HepG2 (cell line): ENCODE measurements at regions not wholly inside any gene's neighbourhood (a gene's known extent, or its start where the extent isn't known, plus 50 kb on each side); places are given as distances from the start of the nearest gene placed in this dataset.

Source experiments
- NR2F6 ChIP-seq, 2 experiments: IDR thresholded peaks; 2 replicates each; pipeline ENCODE4 v1.6.1; 2016; ENCODE audit warnings: antibody characterized with exemption in 1 of 2, mild to moderate bottlenecking in 1 of 2
- PITX1 ChIP-seq: sonication (generic); formaldehyde crosslinking; IDR thresholded peaks from 2 replicates; pipeline ENCODE4 v1.5.1; 2020; ENCODE audit warnings: mild to moderate bottlenecking, missing genetic modification reagents
- POLR2AphosphoS2 ChIP-seq: IDR thresholded peaks from 2 replicates; pipeline ENCODE4 v1.6.1; 2011; ENCODE audit warnings: low read depth, low read length, improper control_type of control experiment
- POLR2AphosphoS5 ChIP-seq: IDR thresholded peaks from 2 replicates; pipeline ENCODE4 v1.6.1; 2012; ENCODE audit warnings: low read depth, low read length
- RFX5 ChIP-seq: IDR thresholded peaks from 2 replicates; pipeline ENCODE4 v1.6.1; 2011; ENCODE audit warnings: low read depth, low read length, improper control_type of control experiment
- TCF7 ChIP-seq: sonication (generic); IDR thresholded peaks from 2 replicates; pipeline ENCODE4 v1.6.1; 2016; ENCODE audit warnings: antibody characterized with exemption, low read depth
- ZNF350 ChIP-seq: sonication (generic); formaldehyde crosslinking; IDR thresholded peaks from 2 replicates; pipeline ENCODE4 v1.4.0; 2020; ENCODE audit warnings: mild to moderate bottlenecking, low read depth, missing genetic modification reagents, borderline replicate concordance
- ZNF629 ChIP-seq: sonication (generic); formaldehyde crosslinking; conservative IDR thresholded peaks from 2 replicates; pipeline ENCODE4 v1.5.0; 2020; ENCODE audit warnings: missing genetic modification reagents
- TF ChIP-seq, protein P1 (sequence below): sonication (generic); formaldehyde crosslinking; IDR thresholded peaks from 2 replicates; pipeline ENCODE4 v1.4.0; 2020; ENCODE audit warnings: low read depth, mild to moderate bottlenecking, missing genetic modification reagents
- TF ChIP-seq, protein P2 (sequence below): sonication (generic); formaldehyde crosslinking; IDR thresholded peaks from 2 replicates; pipeline ENCODE4 v1.8.1; 2022; ENCODE audit warnings: mild to moderate bottlenecking, missing genetic modification reagents
- TF ChIP-seq, protein P3 (sequence below): sonication (generic); formaldehyde crosslinking; IDR thresholded peaks from 2 replicates; pipeline ENCODE4 v1.4.0; 2020; ENCODE audit warnings: mild to moderate bottlenecking, missing genetic modification reagents, borderline replicate concordance
- TF ChIP-seq, protein P4 (sequence below): sonication (generic); formaldehyde crosslinking; IDR thresholded peaks from 2 replicates; pipeline ENCODE4 v1.5.0; 2020; ENCODE audit warnings: mild to moderate bottlenecking, missing genetic modification reagents, moderate library complexity

DNA sequence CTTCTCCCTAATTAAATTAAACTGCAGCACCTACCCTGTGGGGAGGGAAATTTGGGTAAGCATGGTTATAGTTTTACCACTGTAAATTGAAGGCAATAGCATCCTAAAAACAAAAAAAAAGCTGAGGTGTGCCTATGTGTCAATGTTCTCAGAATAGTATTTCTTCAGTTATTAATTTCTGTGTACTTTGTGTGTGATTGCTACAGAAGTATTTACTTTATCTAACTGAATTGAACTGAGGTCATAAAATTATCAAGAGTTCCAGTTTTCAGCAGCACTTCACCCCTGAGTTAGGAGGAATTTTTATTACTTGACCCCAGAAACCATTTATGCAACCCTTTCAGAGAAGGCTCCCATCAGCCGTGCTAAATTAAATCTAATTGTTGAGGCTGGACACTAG lies 333.6 kb upstream of the ALCAM start:
- TF ChIP-seq ZNF629 (CRISPR knock-in tag) (no peak), PITX1 (no peak), RFX5 (no peak), POLR2AphosphoS2 (no peak), TCF7 (no peak), NR2F6 (IDR thresholded peaks at IDR 0.05) (no peak), NR2F6 (CRISPR knock-in tag; IDR thresholded peaks at IDR 0.05) (no peak), ZNF350 (CRISPR knock-in tag) (no peak), POLR2AphosphoS5 (no peak)
- TF ChIP-seq, protein P1, sequence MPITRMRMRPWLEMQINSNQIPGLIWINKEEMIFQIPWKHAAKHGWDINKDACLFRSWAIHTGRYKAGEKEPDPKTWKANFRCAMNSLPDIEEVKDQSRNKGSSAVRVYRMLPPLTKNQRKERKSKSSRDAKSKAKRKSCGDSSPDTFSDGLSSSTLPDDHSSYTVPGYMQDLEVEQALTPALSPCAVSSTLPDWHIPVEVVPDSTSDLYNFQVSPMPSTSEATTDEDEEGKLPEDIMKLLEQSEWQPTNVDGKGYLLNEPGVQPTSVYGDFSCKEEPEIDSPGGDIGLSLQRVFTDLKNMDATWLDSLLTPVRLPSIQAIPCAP (CRISPR knock-in tag), result no peak
- TF ChIP-seq, protein P2, sequence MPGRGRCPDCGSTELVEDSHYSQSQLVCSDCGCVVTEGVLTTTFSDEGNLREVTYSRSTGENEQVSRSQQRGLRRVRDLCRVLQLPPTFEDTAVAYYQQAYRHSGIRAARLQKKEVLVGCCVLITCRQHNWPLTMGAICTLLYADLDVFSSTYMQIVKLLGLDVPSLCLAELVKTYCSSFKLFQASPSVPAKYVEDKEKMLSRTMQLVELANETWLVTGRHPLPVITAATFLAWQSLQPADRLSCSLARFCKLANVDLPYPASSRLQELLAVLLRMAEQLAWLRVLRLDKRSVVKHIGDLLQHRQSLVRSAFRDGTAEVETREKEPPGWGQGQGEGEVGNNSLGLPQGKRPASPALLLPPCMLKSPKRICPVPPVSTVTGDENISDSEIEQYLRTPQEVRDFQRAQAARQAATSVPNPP (CRISPR knock-in tag), result no peak
- TF ChIP-seq, protein P3, sequence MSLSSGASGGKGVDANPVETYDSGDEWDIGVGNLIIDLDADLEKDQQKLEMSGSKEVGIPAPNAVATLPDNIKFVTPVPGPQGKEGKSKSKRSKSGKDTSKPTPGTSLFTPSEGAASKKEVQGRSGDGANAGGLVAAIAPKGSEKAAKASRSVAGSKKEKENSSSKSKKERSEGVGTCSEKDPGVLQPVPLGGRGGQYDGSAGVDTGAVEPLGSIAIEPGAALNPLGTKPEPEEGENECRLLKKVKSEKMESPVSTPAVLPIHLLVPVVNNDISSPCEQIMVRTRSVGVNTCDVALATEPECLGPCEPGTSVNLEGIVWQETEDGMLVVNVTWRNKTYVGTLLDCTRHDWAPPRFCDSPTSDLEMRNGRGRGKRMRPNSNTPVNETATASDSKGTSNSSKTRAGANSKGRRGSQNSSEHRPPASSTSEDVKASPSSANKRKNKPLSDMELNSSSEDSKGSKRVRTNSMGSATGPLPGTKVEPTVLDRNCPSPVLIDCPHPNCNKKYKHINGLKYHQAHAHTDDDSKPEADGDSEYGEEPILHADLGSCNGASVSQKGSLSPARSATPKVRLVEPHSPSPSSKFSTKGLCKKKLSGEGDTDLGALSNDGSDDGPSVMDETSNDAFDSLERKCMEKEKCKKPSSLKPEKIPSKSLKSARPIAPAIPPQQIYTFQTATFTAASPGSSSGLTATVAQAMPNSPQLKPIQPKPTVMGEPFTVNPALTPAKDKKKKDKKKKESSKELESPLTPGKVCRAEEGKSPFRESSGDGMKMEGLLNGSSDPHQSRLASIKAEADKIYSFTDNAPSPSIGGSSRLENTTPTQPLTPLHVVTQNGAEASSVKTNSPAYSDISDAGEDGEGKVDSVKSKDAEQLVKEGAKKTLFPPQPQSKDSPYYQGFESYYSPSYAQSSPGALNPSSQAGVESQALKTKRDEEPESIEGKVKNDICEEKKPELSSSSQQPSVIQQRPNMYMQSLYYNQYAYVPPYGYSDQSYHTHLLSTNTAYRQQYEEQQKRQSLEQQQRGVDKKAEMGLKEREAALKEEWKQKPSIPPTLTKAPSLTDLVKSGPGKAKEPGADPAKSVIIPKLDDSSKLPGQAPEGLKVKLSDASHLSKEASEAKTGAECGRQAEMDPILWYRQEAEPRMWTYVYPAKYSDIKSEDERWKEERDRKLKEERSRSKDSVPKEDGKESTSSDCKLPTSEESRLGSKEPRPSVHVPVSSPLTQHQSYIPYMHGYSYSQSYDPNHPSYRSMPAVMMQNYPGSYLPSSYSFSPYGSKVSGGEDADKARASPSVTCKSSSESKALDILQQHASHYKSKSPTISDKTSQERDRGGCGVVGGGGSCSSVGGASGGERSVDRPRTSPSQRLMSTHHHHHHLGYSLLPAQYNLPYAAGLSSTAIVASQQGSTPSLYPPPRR (CRISPR knock-in tag), result no peak
- TF ChIP-seq, protein P4, sequence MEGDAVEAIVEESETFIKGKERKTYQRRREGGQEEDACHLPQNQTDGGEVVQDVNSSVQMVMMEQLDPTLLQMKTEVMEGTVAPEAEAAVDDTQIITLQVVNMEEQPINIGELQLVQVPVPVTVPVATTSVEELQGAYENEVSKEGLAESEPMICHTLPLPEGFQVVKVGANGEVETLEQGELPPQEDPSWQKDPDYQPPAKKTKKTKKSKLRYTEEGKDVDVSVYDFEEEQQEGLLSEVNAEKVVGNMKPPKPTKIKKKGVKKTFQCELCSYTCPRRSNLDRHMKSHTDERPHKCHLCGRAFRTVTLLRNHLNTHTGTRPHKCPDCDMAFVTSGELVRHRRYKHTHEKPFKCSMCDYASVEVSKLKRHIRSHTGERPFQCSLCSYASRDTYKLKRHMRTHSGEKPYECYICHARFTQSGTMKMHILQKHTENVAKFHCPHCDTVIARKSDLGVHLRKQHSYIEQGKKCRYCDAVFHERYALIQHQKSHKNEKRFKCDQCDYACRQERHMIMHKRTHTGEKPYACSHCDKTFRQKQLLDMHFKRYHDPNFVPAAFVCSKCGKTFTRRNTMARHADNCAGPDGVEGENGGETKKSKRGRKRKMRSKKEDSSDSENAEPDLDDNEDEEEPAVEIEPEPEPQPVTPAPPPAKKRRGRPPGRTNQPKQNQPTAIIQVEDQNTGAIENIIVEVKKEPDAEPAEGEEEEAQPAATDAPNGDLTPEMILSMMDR (CRISPR knock-in tag), result no peak
